GM12892 (cell line): ENCODE measurements at regions not wholly inside any gene's neighbourhood (a gene's known extent, or its start where the extent isn't known, plus 50 kb on each side); places are given as distances from the start of the nearest gene placed in this dataset.

ENCODE experiments used
- POLR2A ChIP-seq: IDR thresholded peaks from 2 replicates; pipeline ENCODE4 v1.6.1; 2011; ENCODE audit warnings: low read depth, low read length, control low read depth
- TAF1 ChIP-seq: IDR thresholded peaks from 2 replicates; pipeline ENCODE4 v1.6.1; 2011; ENCODE audit warnings: low read depth, mild to moderate bottlenecking, control low read depth, low read length, borderline replicate concordance

DNA sequence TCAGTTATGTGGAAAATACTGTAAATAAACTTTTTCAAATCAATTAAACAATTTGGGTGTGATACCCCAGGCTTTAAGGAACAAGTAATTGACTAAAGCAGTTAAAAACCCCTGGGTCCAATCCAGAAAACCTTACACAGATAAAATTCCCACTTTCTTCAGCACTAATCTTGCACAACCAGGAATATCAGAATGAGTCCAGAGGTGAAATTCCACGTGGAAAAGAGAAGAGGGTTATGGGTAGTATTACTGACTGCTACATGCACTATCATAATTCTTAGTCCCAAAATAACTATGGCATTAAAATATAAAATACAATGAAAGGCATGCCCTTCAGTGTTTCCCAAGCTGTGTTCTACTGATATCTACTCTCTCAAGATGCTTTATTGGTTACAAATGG, 135.7 kb upstream of the STEAP4 start:
- no peak for TF ChIP-seq TAF1
- no peak for TF ChIP-seq POLR2A
